Vagina (tissue), 2 donors: ENCODE measurements at regions not wholly inside any gene's neighbourhood (a gene's known extent, or its start where the extent isn't known, plus 50 kb on each side); places are given as distances from the start of the nearest gene placed in this dataset.

Source experiments
- DNase-seq, 2 donors: peaks; one replicate each; pipeline ENCODE4 v3.0.0-alpha.2; 2017; ENCODE audit errors: extremely low spot score in 2 of 2
- H3K27ac ChIP-seq: fragments of 200-600 bp; sonication (generic); one replicate; pipeline ENCODE4 v1.5.1; 2019
- H3K27me3 ChIP-seq: fragments of 200-600 bp; sonication (generic); one replicate; pipeline ENCODE4 v1.5.1; 2019
- H3K36me3 ChIP-seq, 2 donors: fragments of 200-600 bp; sonication (generic); one replicate each; pipeline ENCODE4 v1.5.1; 2017 to 2019
- H3K4me1 ChIP-seq: fragments of 200-600 bp; sonication (generic); one replicate; pipeline ENCODE4 v1.5.1; 2019
- H3K4me3 ChIP-seq, 2 donors: fragments of 200-600 bp; sonication (generic); 1 replicate in 1 of 2; 2 replicates in 1 of 2; pipeline ENCODE4 v1.5.1; 2016 to 2019
- H3K9me3 ChIP-seq: fragments of 200-600 bp; sonication (generic); one replicate; pipeline ENCODE4 v1.5.1; 2019
- POLR2A ChIP-seq, 2 donors: fragments of 450-650 bp; IDR thresholded peaks; one replicate each; pipeline ENCODE4 v1.6.1; 2017; ENCODE audit warnings: antibody characterized with exemption in 2 of 2, mild to moderate bottlenecking in 2 of 2, moderate library complexity in 2 of 2
- POLR2AphosphoS5 ChIP-seq, 2 donors: sonication (generic); formaldehyde crosslinking; IDR thresholded peaks; one replicate each; pipeline ENCODE4 v1.9.0; 2017; ENCODE audit warnings: antibody characterized with exemption in 2 of 2, mild to moderate bottlenecking in 2 of 2, low read depth in 1 of 2; ENCODE audit not compliant: insufficient read depth in 1 of 2
- intact Hi-C: fragments of 100-400 bp; cut with DNase I; formaldehyde crosslinking; loops from one replicate; pipeline ENCODE4 v1.15.1; 2023
- TF ChIP-seq, protein P1 (sequence below), 3 experiments: fragments of 450-650 bp in 2 of 3; fragments of 200-600 bp in 1 of 3; sonication (generic) in 1 of 3; IDR thresholded peaks; one replicate each; pipeline ENCODE4 v1.5.1; 2017 to 2019; ENCODE audit warnings: antibody characterized with exemption in 3 of 3, mild to moderate bottlenecking in 2 of 3, moderate library complexity in 2 of 3

DNA sequence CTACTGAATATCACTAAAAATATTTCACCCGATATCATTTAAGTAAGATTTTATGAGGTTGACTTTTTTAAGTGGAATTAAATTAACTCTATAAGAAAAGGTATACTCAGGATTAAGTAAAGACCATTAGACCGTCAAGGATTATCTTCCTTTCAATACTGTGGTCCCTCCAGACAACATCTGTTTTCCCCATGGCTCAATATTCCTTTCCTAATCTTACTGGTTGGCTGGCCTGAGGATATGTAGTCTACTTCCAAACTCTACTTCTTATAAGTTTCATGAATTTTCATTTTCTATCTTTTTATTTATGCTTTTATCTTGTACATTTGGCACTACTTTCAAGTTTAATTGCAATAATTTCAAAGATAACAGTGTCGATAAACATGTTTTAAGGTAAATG is 725.4 kb downstream of the PCDH7 start:
- Histone ChIP-seq H3K36me3 (no peaks in the 10 kb centered on the region), H3K27ac (no peak overlapping the region), H3K9me3 (no peaks in the 10 kb centered on the region), H3K27me3 (no peaks in the 10 kb centered on the region), H3K4me3 (no peak overlapping the region), H3K4me1 (no peaks in the 10 kb centered on the region)
- intact Hi-C loops: no loop called here
- DNase-seq: no peak
- TF ChIP-seq, protein P1, sequence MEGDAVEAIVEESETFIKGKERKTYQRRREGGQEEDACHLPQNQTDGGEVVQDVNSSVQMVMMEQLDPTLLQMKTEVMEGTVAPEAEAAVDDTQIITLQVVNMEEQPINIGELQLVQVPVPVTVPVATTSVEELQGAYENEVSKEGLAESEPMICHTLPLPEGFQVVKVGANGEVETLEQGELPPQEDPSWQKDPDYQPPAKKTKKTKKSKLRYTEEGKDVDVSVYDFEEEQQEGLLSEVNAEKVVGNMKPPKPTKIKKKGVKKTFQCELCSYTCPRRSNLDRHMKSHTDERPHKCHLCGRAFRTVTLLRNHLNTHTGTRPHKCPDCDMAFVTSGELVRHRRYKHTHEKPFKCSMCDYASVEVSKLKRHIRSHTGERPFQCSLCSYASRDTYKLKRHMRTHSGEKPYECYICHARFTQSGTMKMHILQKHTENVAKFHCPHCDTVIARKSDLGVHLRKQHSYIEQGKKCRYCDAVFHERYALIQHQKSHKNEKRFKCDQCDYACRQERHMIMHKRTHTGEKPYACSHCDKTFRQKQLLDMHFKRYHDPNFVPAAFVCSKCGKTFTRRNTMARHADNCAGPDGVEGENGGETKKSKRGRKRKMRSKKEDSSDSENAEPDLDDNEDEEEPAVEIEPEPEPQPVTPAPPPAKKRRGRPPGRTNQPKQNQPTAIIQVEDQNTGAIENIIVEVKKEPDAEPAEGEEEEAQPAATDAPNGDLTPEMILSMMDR (IDR thresholded peaks at IDR 0.05): no peak
- no peak for TF ChIP-seq POLR2A (IDR thresholded peaks at IDR 0.05)
- no peak for TF ChIP-seq POLR2AphosphoS5 (IDR thresholded peaks at IDR 0.05; ENCODE audit: insufficient read depth in 1 of 2, low read depth in 1 of 2)

GRCh38 chr4:31455612-31456011 is 735.4 kb downstream of the PCDH7 start:
- DNase-seq: no peak
- Histone ChIP-seq H3K4me3 (no peak overlapping the region), H3K4me1 (no peaks in the 10 kb centered on the region), H3K27ac (no peak overlapping the region), H3K36me3 (no peaks in the 10 kb centered on the region), H3K9me3 (no peaks in the 10 kb centered on the region), H3K27me3 (no peaks in the 10 kb centered on the region)
- no peak for TF ChIP-seq POLR2AphosphoS5 (IDR thresholded peaks at IDR 0.05; ENCODE audit: insufficient read depth in 1 of 2, low read depth in 1 of 2)
- TF ChIP-seq, protein P1 (IDR thresholded peaks at IDR 0.05): no peak
- intact Hi-C loops: no loop called here

DNA sequence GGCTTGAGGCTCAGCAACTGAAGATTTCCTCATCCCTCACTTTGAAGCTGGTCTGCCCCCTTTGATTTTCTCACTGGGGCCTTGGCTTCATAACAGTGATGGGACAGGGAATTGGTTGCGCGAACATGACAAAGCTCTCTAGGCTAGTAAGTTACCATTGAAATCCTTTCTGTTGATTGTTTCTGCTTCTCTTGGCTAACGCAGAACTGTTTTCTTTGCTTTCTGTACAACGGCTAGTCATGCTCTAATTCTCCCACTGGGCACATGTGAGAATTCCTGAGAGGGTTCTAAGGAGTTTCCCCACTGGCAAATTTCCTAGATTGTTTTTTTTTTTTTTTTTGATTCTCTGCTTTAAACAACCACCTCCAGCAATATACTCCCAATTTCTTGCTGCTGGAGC is 738.6 kb downstream of the PCDH7 start:
- H3K36me3 ChIP-seq: no peaks in the 10 kb centered on the region
- intact Hi-C loops: no loop called here
- TF ChIP-seq POLR2AphosphoS5 (IDR thresholded peaks at IDR 0.05; ENCODE audit: insufficient read depth in 1 of 2, low read depth in 1 of 2) (no peak), POLR2A (IDR thresholded peaks at IDR 0.05) (no peak)
- TF ChIP-seq, protein P1 (IDR thresholded peaks at IDR 0.05): no peak
- no peak overlapping the region for H3K27ac ChIP-seq
- H3K4me1 ChIP-seq: no peaks in the 10 kb centered on the region
- no peak overlapping the region for H3K4me3 ChIP-seq
- H3K27me3 ChIP-seq: no peaks in the 10 kb centered on the region
- H3K9me3 ChIP-seq: no peaks in the 10 kb centered on the region
- DNase-seq: no peak

GRCh38 chr4:31461421-31461820 is 741.3 kb downstream of the PCDH7 start:
- intact Hi-C loops: loop anchor here (5.0 kb wide), 1 partner anchor 1489 kb away; no protein-coding TSS in a partner anchor
- no peak for DNase-seq
- no peak overlapping the region for H3K4me3 ChIP-seq
- TF ChIP-seq, protein P1 (IDR thresholded peaks at IDR 0.05): no peak
- TF ChIP-seq POLR2AphosphoS5 (IDR thresholded peaks at IDR 0.05; ENCODE audit: insufficient read depth in 1 of 2, low read depth in 1 of 2): no peak
- H3K9me3 ChIP-seq: no peaks in the 10 kb centered on the region
- H3K27ac ChIP-seq: no peak overlapping the region
- H3K27me3 ChIP-seq: no peaks in the 10 kb centered on the region
- H3K4me1 ChIP-seq: no peaks in the 10 kb centered on the region
- H3K36me3 ChIP-seq: no peaks in the 10 kb centered on the region

DNA sequence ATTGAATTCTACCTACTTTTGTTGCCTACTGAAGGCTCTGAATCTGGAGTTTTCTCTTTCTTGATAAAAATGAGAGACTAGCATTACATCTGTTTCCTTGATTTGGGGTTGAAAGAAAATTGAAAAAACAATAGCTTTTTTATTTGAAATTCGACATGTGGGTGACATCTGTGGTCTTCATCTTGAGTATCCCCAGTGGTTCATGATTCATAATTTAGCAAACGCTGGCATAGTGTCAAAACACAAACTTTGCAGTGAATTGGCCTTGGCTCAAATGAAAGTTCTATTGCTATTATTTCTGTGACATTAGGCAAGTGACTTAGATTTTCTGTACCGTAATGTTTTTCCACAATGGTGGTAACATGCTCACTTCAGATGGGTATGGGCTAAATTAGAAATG is 747.6 kb downstream of the PCDH7 start:
- no peaks in the 10 kb centered on the region for H3K4me1 ChIP-seq
- no peaks in the 10 kb centered on the region for H3K9me3 ChIP-seq
- intact Hi-C loops: no loop called here
- no peak for DNase-seq
- no peaks in the 10 kb centered on the region for H3K36me3 ChIP-seq
- no peak overlapping the region for H3K27ac ChIP-seq
- no peaks in the 10 kb centered on the region for H3K27me3 ChIP-seq
- TF ChIP-seq POLR2A (IDR thresholded peaks at IDR 0.05) (no peak), POLR2AphosphoS5 (IDR thresholded peaks at IDR 0.05; ENCODE audit: insufficient read depth in 1 of 2, low read depth in 1 of 2) (no peak)
- TF ChIP-seq, protein P1 (IDR thresholded peaks at IDR 0.05): no peak
- H3K4me3 ChIP-seq: no peak overlapping the region
